ENCODE measurements at regions not wholly inside any gene's neighbourhood (a gene's known extent, or its start where the extent isn't known, plus 50 kb on each side); places are given as distances from the start of the nearest gene placed in this dataset.

DNA sequence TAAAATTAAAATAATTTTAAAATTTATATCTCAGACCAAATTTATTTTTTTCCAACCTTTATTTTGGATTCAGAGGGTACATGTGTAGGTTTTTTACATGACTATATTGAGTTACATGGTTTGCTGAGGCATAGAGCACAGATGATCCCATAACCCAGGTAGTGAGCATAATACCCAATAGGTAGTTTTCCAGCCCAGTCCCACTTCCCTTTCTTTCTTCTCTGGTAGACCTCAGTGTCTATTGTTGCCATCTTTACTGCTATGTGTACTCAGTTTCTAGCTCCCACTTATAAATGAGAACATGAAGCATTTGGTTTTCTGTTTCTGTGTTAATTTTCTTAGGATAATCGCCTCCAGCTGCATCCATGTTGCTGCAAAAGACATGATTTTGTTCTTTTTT is 338.1 kb downstream of the EFHB start:
- no peaks in the 10 kb centered on the region for H3K36me3 ChIP-seq (ENCODE audit: insufficient read depth, low read length)
- no peak overlapping the region for H2AFZ ChIP-seq (ENCODE audit: low read length)
- H3K4me1 ChIP-seq (ENCODE audit: insufficient read depth, low read length, poor library complexity, severe bottlenecking) = peaks cover 5% of the 10 kb centered on the region
- no peak overlapping the region for H3K4me2 ChIP-seq (ENCODE audit: low read depth, low read length, poor library complexity, severe bottlenecking)
- H3F3A ChIP-seq (ENCODE audit: low read depth) = no peaks in the 10 kb centered on the region
- no peak for TF ChIP-seq EZH2phosphoT487 (IDR thresholded peaks at IDR 0.05; ENCODE audit: borderline replicate concordance)
- H3K4me3 ChIP-seq (ENCODE audit: low read length, poor library complexity, severe bottlenecking) = no peak overlapping the region
- no peak overlapping the region for H3K9ac ChIP-seq (ENCODE audit: low read depth, low read length, poor library complexity, severe bottlenecking)
- H3K9me3 ChIP-seq (ENCODE audit: insufficient read depth, low read depth, low read length) = no peaks in the 10 kb centered on the region
- H4K20me1 ChIP-seq (ENCODE audit: insufficient read depth, low read length, poor library complexity, severe bottlenecking) = no peaks in the 10 kb centered on the region
- H3K9me2 ChIP-seq (replicated peaks; ENCODE audit: low read depth, low read length) = no peaks in the 10 kb centered on the region
- no peaks in the 10 kb centered on the region for H3K27me3 ChIP-seq (ENCODE audit: insufficient read depth, low read length, poor library complexity, severe bottlenecking)
- no peaks in the 10 kb centered on the region for H3K79me2 ChIP-seq (ENCODE audit: insufficient read depth, low read length)
